CD4-positive, alpha-beta T cell treated with Interleukin-10 for 1 hour (primary cell): ENCODE measurements at regions not wholly inside any gene's neighbourhood (a gene's known extent, or its start where the extent isn't known, plus 50 kb on each side); places are given as distances from the start of the nearest gene placed in this dataset.

Experiments
- DNase-seq: peaks from one replicate; pipeline ENCODE4 v3.0.0-alpha.2; 2020

GRCh38 chr5:107263387-107264018 is 407.2 kb downstream of the EFNA5 start:
- peak; percentile 48 for DNase-seq

DNA sequence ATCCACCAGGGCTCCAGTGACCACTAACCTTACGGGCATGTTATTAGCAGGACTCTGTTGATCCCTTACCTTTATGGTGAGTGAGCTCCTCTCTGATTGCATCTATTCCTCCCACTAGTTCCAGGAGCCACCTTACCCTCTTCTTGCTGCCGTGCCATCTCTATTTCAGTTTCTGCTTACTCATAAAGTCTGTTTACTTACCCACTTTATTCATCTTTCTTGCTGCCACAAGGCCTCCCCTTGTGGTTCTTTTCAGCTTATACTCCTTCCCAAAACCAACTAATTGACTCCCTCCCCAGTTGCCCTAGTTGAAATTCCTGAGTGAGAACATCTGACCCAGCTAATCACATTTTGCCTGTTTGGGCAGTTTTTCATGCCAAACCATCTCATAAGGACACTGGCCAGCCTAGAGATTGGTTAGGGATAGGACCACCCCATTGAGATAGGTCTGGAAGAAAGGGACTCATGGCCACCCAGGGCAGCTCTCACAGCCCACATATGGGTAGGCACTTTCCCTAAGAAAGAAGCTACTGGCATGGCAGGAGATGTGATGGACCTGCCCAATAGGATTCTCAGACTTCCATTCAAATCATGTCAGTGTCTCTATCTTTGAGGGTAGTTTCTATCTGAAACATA is 412.7 kb downstream of the EFNA5 start:
- DNase-seq: no peak

DNA sequence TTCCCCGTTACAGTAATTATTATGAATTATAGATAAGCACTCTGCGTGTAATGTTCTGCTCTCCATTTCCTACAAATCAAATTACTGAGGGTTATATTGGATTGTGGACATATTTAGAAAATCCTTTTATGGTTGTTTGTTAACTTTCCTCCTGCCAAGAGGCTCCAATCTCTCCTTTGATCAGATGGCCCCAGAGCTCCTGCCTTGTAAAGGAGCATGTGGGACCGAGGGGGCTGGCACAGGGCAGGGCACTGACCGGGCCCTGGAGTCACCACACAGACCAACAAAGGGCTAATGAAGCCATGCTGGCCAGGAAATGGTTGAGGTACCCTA is 415.9 kb downstream of the EFNA5 start:
- no peak for DNase-seq

GRCh38 chr5:107254214-107254901 is 416.4 kb downstream of the EFNA5 start:
- peak; percentile 16 for DNase-seq

DNA sequence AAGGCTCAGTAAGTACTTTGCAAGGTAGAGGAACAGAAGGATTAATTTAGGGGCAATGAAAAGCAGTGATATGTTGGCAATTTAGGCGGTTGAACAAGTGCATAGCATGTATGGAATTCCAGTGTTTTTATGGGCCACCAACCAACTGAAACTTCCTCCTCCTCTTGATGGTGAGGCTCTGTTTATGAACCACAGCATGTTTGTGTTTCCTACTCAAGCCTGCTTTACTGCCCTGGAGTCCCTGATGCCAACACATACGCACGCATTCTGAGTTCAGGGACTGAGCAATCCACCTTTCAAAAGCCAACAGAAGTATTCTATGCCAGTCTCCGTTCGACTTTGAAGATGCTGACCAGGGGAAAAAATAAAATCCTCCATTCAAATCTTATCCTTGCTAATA is 417.5 kb downstream of the EFNA5 start:
- DNase-seq: no peak

DNA sequence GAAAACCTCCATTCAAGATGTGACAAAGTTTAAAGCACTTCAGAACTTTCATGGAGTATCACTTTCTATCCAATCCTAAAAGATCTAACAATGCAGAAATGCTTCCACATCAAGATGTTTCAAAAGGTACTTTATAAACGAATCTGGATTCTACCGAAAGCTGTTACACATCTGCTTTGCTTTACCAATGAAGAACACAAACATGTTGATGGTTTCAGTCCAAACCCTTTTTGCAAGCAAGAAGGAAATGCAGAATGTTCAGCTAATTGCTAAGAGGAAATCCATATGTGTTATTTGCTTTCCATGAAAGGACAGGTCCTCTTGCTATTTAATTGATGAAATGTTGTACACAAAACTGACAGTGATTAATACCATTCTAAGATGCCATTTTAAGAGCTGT is 419.6 kb downstream of the EFNA5 start:
- DNase-seq: no peak

DNA sequence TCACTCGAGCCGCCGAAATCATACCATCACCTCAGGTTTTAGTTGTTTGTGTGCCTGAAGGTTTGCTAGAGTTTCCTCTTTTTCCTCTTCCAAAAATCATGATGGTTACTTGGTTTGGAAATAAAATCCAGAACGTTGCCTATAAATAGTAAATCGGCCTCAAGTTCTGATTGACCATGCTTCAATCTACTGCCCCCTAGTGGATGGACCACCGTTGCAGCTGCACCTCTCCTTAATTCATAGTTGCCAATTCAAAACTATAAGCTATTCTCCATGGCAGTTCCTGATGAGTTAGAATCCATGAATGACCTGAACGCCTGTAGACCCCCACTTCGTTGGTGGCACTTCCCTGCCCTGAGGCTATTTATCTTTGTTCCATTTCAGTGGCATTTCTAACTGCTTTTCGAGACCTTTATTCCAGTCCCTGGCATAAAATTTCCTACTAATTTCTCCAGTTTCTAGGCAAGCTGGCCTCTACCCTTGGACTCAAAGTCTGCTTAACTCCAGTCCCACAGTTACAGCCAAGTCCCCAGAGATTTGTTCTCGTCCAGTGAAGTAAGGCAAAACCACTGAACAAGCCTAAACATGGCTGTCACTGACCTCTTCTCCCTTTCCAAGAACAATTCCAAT is 422.6 kb downstream of the EFNA5 start:
- DNase-seq: peak; percentile 46

DNA sequence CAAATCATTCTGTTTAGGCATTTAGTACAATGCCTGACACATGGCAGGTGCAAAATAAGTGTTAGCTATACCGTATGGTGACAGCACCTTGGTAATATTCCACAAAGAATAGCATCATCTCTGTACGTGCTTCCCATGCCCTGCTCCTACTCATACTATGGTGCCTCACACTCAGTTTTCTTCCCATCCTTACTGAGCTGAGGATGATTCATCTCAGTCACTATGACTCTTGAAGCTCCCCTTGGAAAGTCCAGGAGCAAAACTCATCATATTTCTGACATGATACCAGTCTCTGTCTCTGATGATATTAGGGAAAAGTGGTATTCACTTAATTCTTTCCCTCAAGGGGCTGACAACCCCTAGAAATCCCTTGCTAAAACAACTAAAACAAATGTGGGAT is 423.3 kb downstream of the EFNA5 start:
- no peak for DNase-seq

- DNase-seq: no peak
These were observed 427.5 kb downstream of the EFNA5 start for GRCh38 chr5:107243220-107243579.

- DNase-seq: no peak
These were observed 428.1 kb downstream of the EFNA5 start for GRCh38 chr5:107242411-107243219.

DNA sequence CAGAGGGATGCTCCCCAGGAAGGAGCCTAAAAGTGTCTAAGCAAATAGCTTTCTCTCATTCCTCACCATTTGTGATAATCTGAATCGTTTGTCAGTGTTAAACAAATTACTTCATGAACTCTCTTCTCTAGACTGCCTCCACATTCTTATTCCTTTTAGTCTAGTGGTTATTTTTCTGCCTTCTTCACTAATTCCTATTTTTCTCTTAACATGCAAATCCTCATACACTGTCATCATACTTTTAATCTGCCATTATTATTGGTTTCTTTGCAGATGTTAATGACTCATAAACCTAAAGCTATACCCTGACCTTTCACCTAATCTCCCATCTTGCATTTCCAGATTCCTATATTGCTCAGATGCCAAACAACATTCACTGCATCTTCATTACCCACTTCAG is 428.9 kb downstream of the EFNA5 start:
- no peak for DNase-seq

- no peak for DNase-seq
These were observed 435.6 kb downstream of the EFNA5 start for GRCh38 chr5:107235167-107235566.

GRCh38 chr5:107232788-107233187 is 437.9 kb downstream of the EFNA5 start:
- no peak for DNase-seq

DNA sequence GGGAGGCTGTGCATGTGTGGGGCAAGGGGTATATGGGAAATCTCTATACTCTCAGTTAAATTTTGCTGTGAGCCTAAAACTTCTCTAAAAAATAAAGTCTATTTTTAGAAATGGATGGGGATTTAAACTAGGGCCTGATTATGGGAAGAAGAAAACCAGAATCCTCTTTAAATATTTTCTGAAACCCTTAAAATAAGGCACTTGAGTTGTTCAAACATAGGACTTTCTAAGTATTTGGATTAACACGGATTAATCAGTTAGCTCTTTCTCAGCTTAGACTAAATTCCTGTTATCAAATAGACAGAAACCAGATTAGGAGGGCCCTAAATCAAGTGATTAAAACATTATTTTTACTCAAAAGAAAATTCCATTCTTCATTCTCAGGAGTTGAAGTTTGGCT is 438.4 kb downstream of the EFNA5 start:
- DNase-seq: no peak

- DNase-seq: no peak
These were observed 439.5 kb downstream of the EFNA5 start for GRCh38 chr5:107231191-107231590.

GRCh38 chr5:107230367-107230766 is 440.4 kb downstream of the EFNA5 start:
- DNase-seq: no peak

DNA sequence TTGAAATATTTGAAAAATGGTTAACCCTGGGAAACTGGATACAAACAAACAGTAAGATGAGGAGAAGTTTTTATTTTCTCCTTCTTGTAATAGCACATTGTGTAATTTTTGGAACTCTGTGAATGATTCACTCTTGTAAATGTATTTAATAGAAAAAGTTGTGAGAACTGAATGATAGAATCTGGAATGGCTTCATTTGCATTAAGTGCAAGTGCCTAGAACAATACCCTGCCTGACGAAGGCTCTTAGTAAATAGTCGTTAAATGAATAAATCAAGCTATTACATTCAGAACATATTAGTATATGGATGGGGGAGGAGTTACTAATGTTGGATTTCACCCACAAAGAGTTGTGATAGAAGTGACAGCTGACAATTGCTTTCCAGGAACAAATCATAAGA is 442.5 kb downstream of the EFNA5 start:
- DNase-seq: no peak

DNA sequence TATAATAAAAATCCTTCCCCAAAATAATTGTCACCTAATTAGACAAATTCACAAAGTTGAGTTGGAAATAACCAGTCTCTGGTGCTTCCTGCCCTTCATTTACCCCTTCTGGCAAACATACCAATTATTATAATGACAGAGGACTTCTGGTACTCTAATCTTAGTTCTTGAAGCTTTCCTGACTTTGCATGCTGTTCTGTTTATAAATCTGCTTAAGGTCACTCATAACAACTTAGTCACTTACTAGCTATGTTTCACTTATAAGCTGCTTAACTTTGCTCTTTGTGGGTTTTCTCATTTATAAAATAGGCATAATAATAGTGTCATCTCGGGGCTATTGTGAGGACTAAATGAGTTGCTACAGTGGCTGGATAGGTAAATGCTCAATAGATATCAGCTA is 446.5 kb downstream of the EFNA5 start:
- DNase-seq: no peak

DNA sequence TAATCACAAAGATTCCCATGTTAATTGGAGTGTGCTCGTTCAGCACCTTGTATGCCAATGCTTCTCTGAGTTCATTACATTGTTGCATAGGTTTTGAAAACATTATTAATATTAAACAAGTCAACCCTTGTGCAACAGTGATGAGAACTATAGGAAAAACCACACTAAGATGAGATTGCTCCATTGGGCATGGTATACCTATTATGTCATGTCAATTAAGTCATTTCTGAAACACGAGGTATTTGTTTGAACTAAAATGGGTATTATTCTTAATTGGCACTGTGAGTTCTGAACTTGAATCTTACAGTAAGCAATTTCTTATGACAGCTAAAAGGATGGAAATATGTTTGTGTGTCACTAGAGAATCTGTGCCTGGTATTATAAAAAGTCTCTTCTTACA is 447.7 kb downstream of the EFNA5 start:
- DNase-seq: no peak

DNA sequence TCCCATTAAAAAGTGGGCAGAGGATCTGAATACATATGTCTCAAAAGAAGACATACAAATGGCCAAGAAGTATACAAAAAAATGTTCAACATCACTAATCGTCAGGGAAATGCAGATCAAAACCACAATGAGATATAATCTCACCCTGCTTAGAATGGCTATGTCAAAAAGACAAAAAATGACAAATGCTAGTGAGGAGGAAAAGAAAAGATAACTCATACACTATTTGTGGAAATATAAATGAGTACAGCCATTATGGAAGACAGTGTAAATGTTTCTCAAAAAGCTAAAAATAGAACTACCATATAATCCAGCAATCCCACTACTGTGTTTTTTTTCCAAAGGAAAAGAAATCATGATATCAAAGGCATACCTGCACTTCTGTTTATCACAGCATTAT is 450.7 kb downstream of the EFNA5 start:
- DNase-seq: no peak

- no peak for DNase-seq
These were observed 452.1 kb downstream of the EFNA5 start for GRCh38 chr5:107218457-107219193.

DNA sequence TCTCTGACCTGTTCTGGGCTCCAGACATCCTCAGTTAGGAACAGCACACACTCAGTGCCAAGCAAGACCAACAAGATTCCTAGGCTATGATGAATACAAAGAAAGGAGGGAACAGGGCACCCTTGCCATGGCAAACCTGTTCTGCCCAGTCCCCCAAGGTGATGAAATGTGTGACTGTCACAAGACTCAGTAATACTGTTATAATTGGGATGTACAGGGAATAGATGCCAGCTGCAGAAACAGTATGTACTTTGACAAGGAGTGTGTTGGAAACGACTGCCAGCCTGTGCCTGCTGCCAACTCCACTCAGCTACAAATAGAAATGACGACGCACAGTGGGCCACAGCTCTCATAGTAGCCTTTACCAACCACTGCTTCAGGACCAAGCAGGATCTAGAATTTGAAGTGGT is 453.0 kb downstream of the EFNA5 start:
- no peak for DNase-seq

DNA sequence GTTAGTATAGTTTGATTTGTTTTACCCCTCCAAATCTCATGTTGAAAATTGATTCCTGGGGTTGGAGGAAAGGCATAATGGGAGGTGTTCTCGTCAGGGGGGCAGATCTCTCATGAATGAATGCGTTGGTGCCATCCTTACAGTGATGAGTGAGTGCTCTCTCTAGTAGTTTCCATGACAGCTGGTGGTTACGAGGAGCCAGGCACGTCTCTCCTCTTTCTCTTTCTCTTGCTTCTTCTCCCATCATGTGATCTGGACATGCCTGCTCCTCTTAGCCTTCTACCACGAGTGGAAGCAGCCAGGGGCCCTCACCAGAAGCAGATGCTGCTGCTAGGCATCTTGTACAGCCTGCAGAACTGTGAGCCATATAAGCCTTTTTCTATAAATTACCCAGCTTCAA is 454.1 kb downstream of the EFNA5 start:
- no peak for DNase-seq
